Endodermal cell (in vitro differentiated cells): ENCODE measurements at regions not wholly inside any gene's neighbourhood (a gene's known extent, or its start where the extent isn't known, plus 50 kb on each side); places are given as distances from the start of the nearest gene placed in this dataset.
"Not testable (repeated sequence)": the region's sequence is repeated elsewhere in the genome, so short reads cannot be mapped to it uniquely, and the experiment has no call there.

Experiments
- DNase-seq: peaks from one replicate; pipeline ENCODE4 v3.0.0-alpha.2; 2017
- H3K27ac ChIP-seq: 2 replicates; pipeline ENCODE4 v1.5.1; 2013; ENCODE audit warnings: mild to moderate bottlenecking, low read depth, low read length, moderate library complexity
- H3K27me3 ChIP-seq: 2 replicates; pipeline ENCODE4 v1.6.1; 2013; ENCODE audit warnings: mild to moderate bottlenecking, low read length, moderate library complexity; ENCODE audit not compliant: insufficient read depth, control insufficient read depth, poor library complexity, severe bottlenecking
- H3K36me3 ChIP-seq: 2 replicates; pipeline ENCODE4 v1.7.0; 2013; ENCODE audit warnings: mild to moderate bottlenecking, low read length, moderate library complexity; ENCODE audit not compliant: control insufficient read depth, insufficient read depth
- H3K4me1 ChIP-seq: one replicate; pipeline ENCODE4 v1.7.0; 2013; ENCODE audit warnings: low read length; ENCODE audit not compliant: control insufficient read depth, insufficient read depth
- H3K4me3 ChIP-seq: 2 replicates; pipeline ENCODE4 v1.5.1; 2013; ENCODE audit warnings: mild to moderate bottlenecking, low read length, moderate library complexity
- H3K9ac ChIP-seq: 2 replicates; pipeline ENCODE4 v1.6.1; 2013; ENCODE audit warnings: mild to moderate bottlenecking, low read length, moderate library complexity; ENCODE audit not compliant: poor library complexity, severe bottlenecking; ENCODE audit errors: extremely low read depth
- H3K9me3 ChIP-seq: 2 replicates; pipeline ENCODE4 v1.6.1; 2013; ENCODE audit warnings: mild to moderate bottlenecking, low read length, moderate library complexity; ENCODE audit not compliant: control insufficient read depth
- H3K27ac Mint-ChIP-seq: 2 replicates; pipeline ENCODE4 v1.8.0; 2020; ENCODE audit warnings: mixed read lengths
- H3K27me3 Mint-ChIP-seq: 2 replicates; pipeline ENCODE4 v1.8.0; 2021; ENCODE audit warnings: mild to moderate bottlenecking, mixed read lengths; ENCODE audit not compliant: insufficient read depth
- H3K36me3 Mint-ChIP-seq: 2 replicates; pipeline ENCODE4 v1.8.0; 2020; ENCODE audit warnings: low read depth, mixed read lengths
- H3K4me1 Mint-ChIP-seq: 2 replicates; pipeline ENCODE4 v1.8.0; 2020; ENCODE audit warnings: mixed read lengths
- H3K4me3 Mint-ChIP-seq: 2 replicates; pipeline ENCODE4 v1.8.0; 2020; ENCODE audit warnings: mild to moderate bottlenecking, moderate library complexity, mixed read lengths
- H3K9me3 Mint-ChIP-seq: 2 replicates; pipeline ENCODE4 v1.8.0; 2020; ENCODE audit warnings: mild to moderate bottlenecking, mixed read lengths
- CTCF ChIP-seq: fragments of 200-600 bp; sonication (generic); conservative IDR thresholded peaks from 2 replicates; pipeline ENCODE4 v1.5.0; 2021; ENCODE audit warnings: antibody characterized with exemption, mild to moderate bottlenecking
- WGBS, 2 experiments: methylation state at CpG; one replicate each; pipeline versions ENCODE4 v1.1.5 to v1.1.7; 2013; ENCODE audit warnings: missing lambda C conversion rate in 2 of 2, mixed read lengths in 1 of 2; ENCODE audit not compliant: insufficient coverage in 1 of 2, insufficient read length in 1 of 2; 5-methylcytosine and 5-hydroxymethylcytosine counted together

- H3K27me3 ChIP-seq: no peaks in the 10 kb centered on the region
- no peak for DNase-seq
- no peak overlapping the region for H3K27ac ChIP-seq
- H3K9me3 ChIP-seq: peaks cover 19% of the 10 kb centered on the region
- no peak overlapping the region for H3K4me3 ChIP-seq
- Mint-ChIP-seq H3K27me3 (peaks cover 11% of the 10 kb centered on the region), H3K9me3 (no peaks in the 10 kb centered on the region), H3K4me1 (no peaks in the 10 kb centered on the region), H3K4me3 (no peak overlapping the region), H3K27ac (no peak overlapping the region), H3K36me3 (no peaks in the 10 kb centered on the region)
- no peak overlapping the region for H3K9ac ChIP-seq
- TF ChIP-seq CTCF: no peak
- H3K4me1 ChIP-seq: no peaks in the 10 kb centered on the region
- WGBS, 2 experiments: 89 to 96% methylated on average over 4 of the region's 4 CpGs
- H3K36me3 ChIP-seq: no peaks in the 10 kb centered on the region
Measured at GRCh38 chr14:104230946-104231345, 92.6 kb downstream of the KIF26A start.

DNA sequence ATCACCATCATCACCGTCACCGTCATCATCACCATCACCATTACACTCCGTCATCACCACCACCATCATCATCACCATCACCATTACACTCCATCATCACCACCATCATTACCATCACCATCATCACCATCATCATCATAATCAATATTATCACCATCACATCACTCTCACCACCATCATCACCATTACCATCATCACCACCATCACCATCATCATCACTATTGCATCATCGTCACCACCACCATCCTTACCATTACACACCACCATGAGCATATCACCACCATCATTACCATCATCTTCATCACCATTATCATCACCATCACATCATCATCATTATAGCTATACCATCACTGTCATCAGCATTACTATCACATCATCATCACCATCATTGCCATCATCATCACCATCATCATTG lies 93.7 kb downstream of the KIF26A start:
- DNase-seq: no peak
- Histone ChIP-seq H3K4me3 (no peak overlapping the region), H3K27ac (no peak overlapping the region), H3K27me3 (no peaks in the 10 kb centered on the region), H3K9me3 (peaks cover 27% of the 10 kb centered on the region), H3K9ac (no peak overlapping the region), H3K36me3 (no peaks in the 10 kb centered on the region), H3K4me1 (no peaks in the 10 kb centered on the region)
- Mint-ChIP-seq H3K9me3 (no peaks in the 10 kb centered on the region), H3K27me3 (peaks cover 15% of the 10 kb centered on the region), H3K4me1 (no peaks in the 10 kb centered on the region), H3K27ac (no peak overlapping the region), H3K4me3 (no peak overlapping the region), H3K36me3 (no peaks in the 10 kb centered on the region)
- no peak for TF ChIP-seq CTCF
- WGBS, 2 experiments: 66 to 69% methylated on average over 4 of the region's 4 CpGs

DNA sequence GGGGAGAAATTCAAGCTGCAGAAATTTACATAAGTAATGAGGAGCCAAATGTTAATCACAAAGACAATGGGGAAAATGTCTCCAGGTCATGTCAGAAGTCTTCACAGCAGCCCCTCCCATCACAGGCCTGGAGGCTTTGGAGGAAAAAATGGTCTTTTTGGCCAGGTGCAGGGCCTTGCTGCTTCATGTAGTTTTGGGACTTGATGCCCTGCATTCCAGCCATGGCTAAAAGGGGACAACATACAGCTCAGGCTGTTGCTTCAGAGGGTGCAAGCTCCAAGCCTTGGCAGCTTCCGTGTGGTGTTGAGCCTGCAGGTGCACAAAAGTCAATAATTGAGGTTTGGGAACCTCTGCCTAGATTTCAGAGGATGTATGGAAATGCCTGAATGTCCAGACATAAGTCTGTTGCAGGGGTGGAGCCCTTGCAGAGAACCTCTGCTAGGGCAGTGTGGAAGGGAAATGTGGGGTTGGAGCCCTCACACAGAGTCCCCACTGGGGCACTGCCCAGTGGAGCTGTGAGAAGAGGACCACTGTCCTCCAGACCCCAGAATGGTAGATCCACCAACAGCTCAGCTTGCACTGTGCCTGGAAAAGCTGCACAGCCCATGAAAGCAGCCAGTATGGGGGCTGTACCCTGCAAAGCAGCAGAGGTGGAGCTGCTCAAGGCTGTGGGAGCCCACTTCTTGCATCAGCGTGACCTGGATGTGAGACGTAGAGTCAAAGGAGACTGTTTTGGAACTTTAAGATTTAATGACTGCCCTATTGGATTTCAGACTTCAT lies 95.8 kb downstream of the KIF26A start:
- H3K9me3 ChIP-seq: peaks cover 23% of the 10 kb centered on the region
- H3K4me3 Mint-ChIP-seq, H3K27me3 ChIP-seq, H3K36me3 Mint-ChIP-seq, H3K27ac Mint-ChIP-seq, H3K36me3 ChIP-seq, H3K4me1 Mint-ChIP-seq, H3K9me3 Mint-ChIP-seq, H3K27ac ChIP-seq, H3K4me1 ChIP-seq, H3K9ac ChIP-seq, H3K4me3 ChIP-seq: not testable (repeated sequence)
- peaks cover 15% of the 10 kb centered on the region for H3K27me3 Mint-ChIP-seq
- peak; percentile 36 for DNase-seq
- WGBS, 2 experiments: 86 to 88% methylated on average over 3 of the region's 3 CpGs
